Liver (tissue), 8 donors: ENCODE measurements at regions not wholly inside any gene's neighbourhood (a gene's known extent, or its start where the extent isn't known, plus 50 kb on each side); places are given as distances from the start of the nearest gene placed in this dataset.

Experiments used
- DNase-seq: peaks from one replicate; pipeline ENCODE4 v3.0.0-alpha.2; 2017; ENCODE audit warnings: low spot score
- H3K27ac ChIP-seq, 2 donors: one replicate each; pipeline ENCODE4 v1.7.0; 2013; ENCODE audit warnings: inconsistent platforms in 2 of 2, low read length in 2 of 2, control low read depth in 1 of 2, low read depth in 1 of 2, mild to moderate bottlenecking in 1 of 2
- H3K27me3 ChIP-seq, 4 donors: one replicate each; pipeline versions ENCODE4 v1.6.1 to v1.7.0; 2013; ENCODE audit warnings: low read length in 3 of 4, inconsistent platforms in 1 of 4, mild to moderate bottlenecking in 1 of 4, moderate library complexity in 1 of 4; ENCODE audit not compliant: control insufficient read depth in 4 of 4, insufficient read depth in 4 of 4
- H3K36me3 ChIP-seq, 4 donors: one replicate each; pipeline versions ENCODE4 v1.6.1 to v1.7.0; 2013; ENCODE audit warnings: low read length in 3 of 4, mild to moderate bottlenecking in 3 of 4, low read depth in 1 of 4, moderate library complexity in 1 of 4; ENCODE audit not compliant: control insufficient read depth in 4 of 4, insufficient read depth in 3 of 4
- H3K4me1 ChIP-seq, 4 donors: one replicate each; pipeline versions ENCODE4 v1.6.1 to v1.7.0; 2013; ENCODE audit warnings: low read length in 3 of 4, mild to moderate bottlenecking in 3 of 4, moderate library complexity in 1 of 4; ENCODE audit not compliant: control insufficient read depth in 4 of 4, insufficient read depth in 4 of 4
- H3K4me3 ChIP-seq, 3 donors: one replicate each; pipeline versions ENCODE4 v1.6.1 to v1.7.0; 2013; ENCODE audit warnings: low read length in 3 of 3, control low read depth in 1 of 3, low read depth in 1 of 3, mild to moderate bottlenecking in 1 of 3
- H3K9ac ChIP-seq, 2 donors: one replicate each; pipeline ENCODE4 v1.7.0; 2013; ENCODE audit warnings: low read length in 2 of 2, mild to moderate bottlenecking in 2 of 2, moderate library complexity in 2 of 2, control low read depth in 1 of 2, low read depth in 1 of 2
- H3K9me3 ChIP-seq, 4 donors: one replicate each; pipeline versions ENCODE4 v1.6.1 to v1.7.0; 2013; ENCODE audit warnings: low read length in 3 of 4; ENCODE audit not compliant: control insufficient read depth in 4 of 4
- EGR1 ChIP-seq, 2 donors: IDR thresholded peaks; 2 replicates each; pipeline ENCODE4 v1.6.1; 2016 to 2018; ENCODE audit warnings: antibody characterized with exemption in 2 of 2, low read depth in 2 of 2
- FOXA1 ChIP-seq: IDR thresholded peaks from 2 replicates; pipeline ENCODE4 v1.6.1; 2016; ENCODE audit warnings: antibody characterized with exemption
- FOXA2 ChIP-seq: IDR thresholded peaks from 2 replicates; pipeline ENCODE4 v1.6.1; 2016; ENCODE audit warnings: antibody characterized with exemption
- GABPA ChIP-seq, 2 donors: IDR thresholded peaks in 1 of 2; conservative IDR thresholded peaks in 1 of 2; 2 replicates each; pipeline ENCODE4 v1.6.1; 2016; ENCODE audit warnings: antibody characterized with exemption in 2 of 2, mild to moderate bottlenecking in 1 of 2, moderate library complexity in 1 of 2
- HNF4A ChIP-seq, 2 donors: conservative IDR thresholded peaks; 2 replicates each; pipeline ENCODE4 v1.6.1; 2016; ENCODE audit warnings: antibody characterized with exemption in 2 of 2, mild to moderate bottlenecking in 2 of 2
- HNF4G ChIP-seq: IDR thresholded peaks from 2 replicates; pipeline ENCODE4 v1.6.1; 2016; ENCODE audit warnings: antibody characterized with exemption
- JUND ChIP-seq, 2 donors: IDR thresholded peaks; 2 replicates each; pipeline ENCODE4 v1.6.1; 2016; ENCODE audit warnings: antibody characterized with exemption in 2 of 2
- NR2F2 ChIP-seq: IDR thresholded peaks from 2 replicates; pipeline ENCODE4 v1.6.1; 2016; ENCODE audit warnings: antibody characterized with exemption
- RAD21 ChIP-seq, 2 donors: IDR thresholded peaks; 2 replicates each; pipeline ENCODE4 v1.6.1; 2016; ENCODE audit warnings: antibody characterized with exemption in 2 of 2, mild to moderate bottlenecking in 2 of 2
- RXRA ChIP-seq, 2 donors: IDR thresholded peaks; 2 replicates each; pipeline ENCODE4 v1.6.1; 2017 to 2018; ENCODE audit warnings: antibody characterized with exemption in 2 of 2, mild to moderate bottlenecking in 1 of 2
- SP1 ChIP-seq: IDR thresholded peaks from 2 replicates; pipeline ENCODE4 v1.6.1; 2018; ENCODE audit warnings: antibody characterized with exemption, mild to moderate bottlenecking
- TAF1 ChIP-seq: conservative IDR thresholded peaks from 2 replicates; pipeline ENCODE4 v1.6.1; 2016; ENCODE audit warnings: antibody characterized with exemption, mild to moderate bottlenecking
- YY1 ChIP-seq: IDR thresholded peaks from 2 replicates; pipeline ENCODE4 v1.6.1; 2016; ENCODE audit warnings: antibody characterized with exemption, mild to moderate bottlenecking
- WGBS: extraction: QIAGEN DNeasy Blood & Tissue Kit; methylation state at CpG from one replicate; pipeline ENCODE4 v1.1.7; 2013; 5-methylcytosine and 5-hydroxymethylcytosine counted together
- TF ChIP-seq, protein P1 (sequence below): IDR thresholded peaks from 2 replicates; pipeline ENCODE4 v1.6.1; 2016; ENCODE audit warnings: antibody characterized with exemption
- TF ChIP-seq, protein P2 (sequence below): IDR thresholded peaks from 2 replicates; pipeline ENCODE4 v1.6.1; 2016; ENCODE audit warnings: antibody characterized with exemption, mild to moderate bottlenecking
- TF ChIP-seq, protein P3 (sequence below): IDR thresholded peaks from 2 replicates; pipeline ENCODE4 v1.6.1; 2016; ENCODE audit warnings: antibody characterized with exemption
- TF ChIP-seq, protein P4 (sequence below): fragments of 150-350 bp; IDR thresholded peaks from 2 replicates; pipeline ENCODE4 v1.5.1; 2017; ENCODE audit warnings: improper control_type of control experiment, low read depth, low read length; ENCODE audit not compliant: missing input control
- TF ChIP-seq, protein P5 (sequence below): IDR thresholded peaks from 2 replicates; pipeline ENCODE4 v1.6.1; 2016; ENCODE audit warnings: antibody characterized with exemption
- donor health status: healthy.
- donor health status: healthy.
- donor health status: healthy.
- donor health status: healthy.
- donor health status: healthy.

DNA sequence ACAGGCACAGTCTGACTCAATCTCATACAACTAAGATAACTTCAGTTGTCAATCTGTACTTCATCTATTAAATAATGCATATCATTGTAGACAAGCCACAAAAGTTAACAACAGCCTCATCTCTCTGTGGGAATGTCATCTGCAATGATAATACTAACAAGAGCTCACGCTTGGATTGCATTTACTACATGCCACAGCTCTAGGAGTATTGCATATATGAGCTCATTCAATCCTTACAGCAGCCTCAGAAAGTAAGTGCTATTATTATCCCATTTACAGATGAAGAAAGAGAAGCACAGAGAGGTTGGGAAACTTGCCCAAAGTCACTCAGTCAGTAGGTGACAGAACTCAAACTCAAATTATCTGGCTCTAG is 105.7 kb upstream of the GUCA2B start:
- TF ChIP-seq FOXA2 (no peak), NR2F2 (no peak)
- TF ChIP-seq, protein P1, sequence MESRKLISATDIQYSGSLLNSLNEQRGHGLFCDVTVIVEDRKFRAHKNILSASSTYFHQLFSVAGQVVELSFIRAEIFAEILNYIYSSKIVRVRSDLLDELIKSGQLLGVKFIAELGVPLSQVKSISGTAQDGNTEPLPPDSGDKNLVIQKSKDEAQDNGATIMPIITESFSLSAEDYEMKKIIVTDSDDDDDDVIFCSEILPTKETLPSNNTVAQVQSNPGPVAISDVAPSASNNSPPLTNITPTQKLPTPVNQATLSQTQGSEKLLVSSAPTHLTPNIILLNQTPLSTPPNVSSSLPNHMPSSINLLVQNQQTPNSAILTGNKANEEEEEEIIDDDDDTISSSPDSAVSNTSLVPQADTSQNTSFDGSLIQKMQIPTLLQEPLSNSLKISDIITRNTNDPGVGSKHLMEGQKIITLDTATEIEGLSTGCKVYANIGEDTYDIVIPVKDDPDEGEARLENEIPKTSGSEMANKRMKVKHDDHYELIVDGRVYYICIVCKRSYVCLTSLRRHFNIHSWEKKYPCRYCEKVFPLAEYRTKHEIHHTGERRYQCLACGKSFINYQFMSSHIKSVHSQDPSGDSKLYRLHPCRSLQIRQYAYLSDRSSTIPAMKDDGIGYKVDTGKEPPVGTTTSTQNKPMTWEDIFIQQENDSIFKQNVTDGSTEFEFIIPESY: no peak
- DNase-seq: no peak
- Histone ChIP-seq H3K27me3 (no peaks in the 10 kb centered on the region), H3K27ac (no peak overlapping the region), H3K4me3 (no peak overlapping the region), H3K4me1 (peaks cover 0 to 12% (median 6%) of the 10 kb centered on the region in 4 donors), H3K36me3 (no peaks in the 10 kb centered on the region), H3K9ac (no peak overlapping the region), H3K9me3 (no peaks in the 10 kb centered on the region)
- 92% methylated on average over 1 of the region's 1 CpG for WGBS

DNA sequence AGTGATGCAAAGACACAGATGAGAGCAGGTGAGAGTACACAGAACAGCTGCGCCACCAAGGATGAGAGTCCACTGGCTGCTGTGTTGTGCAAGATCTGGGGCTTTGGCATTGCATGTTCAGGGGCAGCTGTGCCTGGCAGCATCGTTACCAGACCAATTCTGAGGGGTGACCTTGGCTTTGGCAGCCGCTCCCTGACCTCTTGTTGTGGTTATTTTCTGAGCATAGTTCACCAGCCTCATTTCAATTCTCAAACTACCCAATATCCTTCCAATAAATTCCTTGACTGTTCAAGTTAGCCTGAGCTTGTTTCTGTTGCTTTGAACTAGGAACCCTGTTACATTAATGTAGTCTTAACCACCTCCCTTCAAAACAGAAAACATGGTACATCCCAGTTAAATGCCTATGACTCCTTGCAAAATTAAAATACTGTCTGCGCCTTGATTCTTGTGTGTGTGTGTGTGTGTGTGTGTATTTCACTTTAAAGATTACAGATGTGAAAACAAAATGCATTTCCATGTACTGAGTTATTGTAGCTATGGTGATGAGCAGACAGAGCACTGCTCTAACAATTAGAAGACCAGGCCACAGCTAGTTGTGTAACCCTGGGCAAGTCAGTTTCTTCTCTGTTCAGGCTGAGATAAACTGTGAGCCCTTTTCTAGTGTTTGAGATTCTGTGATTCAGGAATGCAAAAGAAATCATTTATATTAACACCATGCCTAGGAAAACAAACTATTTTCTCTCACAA is 106.3 kb upstream of the GUCA2B start:
- DNase-seq: no peak
- Histone ChIP-seq H3K4me1 (peaks cover 0 to 12% (median 6%) of the 10 kb centered on the region in 4 donors), H3K27ac (no peak overlapping the region), H3K4me3 (no peak overlapping the region), H3K36me3 (no peaks in the 10 kb centered on the region), H3K9me3 (no peaks in the 10 kb centered on the region), H3K27me3 (no peaks in the 10 kb centered on the region), H3K9ac (no peak overlapping the region)
- TF ChIP-seq JUND (IDR thresholded peaks at IDR 0.05) (peak in 1 of 2 donors; percentile 43), GABPA (IDR thresholded peaks at IDR 0.05 in 1 of 2, conservative IDR thresholded peaks at IDR 0.05 in 1 of 2) (no peak), FOXA1 (peak; percentile 36), TAF1 (no peak), FOXA2 (peak; percentile 37), SP1 (peak; percentile 72), NR2F2 (no peak), YY1 (peak; percentile 27), HNF4G (peak; percentile 67), RXRA (IDR thresholded peaks at IDR 0.05) (peak; percentile 58 to 77), RAD21 (IDR thresholded peaks at IDR 0.05) (peak; percentile 46 to 54), EGR1 (IDR thresholded peaks at IDR 0.05; ENCODE audit: low read depth in 2 of 2) (no peak), HNF4A (conservative IDR thresholded peaks at IDR 0.05) (peak; percentile 89 to 93)
- TF ChIP-seq, protein P1: no peak
- TF ChIP-seq, protein P2, sequence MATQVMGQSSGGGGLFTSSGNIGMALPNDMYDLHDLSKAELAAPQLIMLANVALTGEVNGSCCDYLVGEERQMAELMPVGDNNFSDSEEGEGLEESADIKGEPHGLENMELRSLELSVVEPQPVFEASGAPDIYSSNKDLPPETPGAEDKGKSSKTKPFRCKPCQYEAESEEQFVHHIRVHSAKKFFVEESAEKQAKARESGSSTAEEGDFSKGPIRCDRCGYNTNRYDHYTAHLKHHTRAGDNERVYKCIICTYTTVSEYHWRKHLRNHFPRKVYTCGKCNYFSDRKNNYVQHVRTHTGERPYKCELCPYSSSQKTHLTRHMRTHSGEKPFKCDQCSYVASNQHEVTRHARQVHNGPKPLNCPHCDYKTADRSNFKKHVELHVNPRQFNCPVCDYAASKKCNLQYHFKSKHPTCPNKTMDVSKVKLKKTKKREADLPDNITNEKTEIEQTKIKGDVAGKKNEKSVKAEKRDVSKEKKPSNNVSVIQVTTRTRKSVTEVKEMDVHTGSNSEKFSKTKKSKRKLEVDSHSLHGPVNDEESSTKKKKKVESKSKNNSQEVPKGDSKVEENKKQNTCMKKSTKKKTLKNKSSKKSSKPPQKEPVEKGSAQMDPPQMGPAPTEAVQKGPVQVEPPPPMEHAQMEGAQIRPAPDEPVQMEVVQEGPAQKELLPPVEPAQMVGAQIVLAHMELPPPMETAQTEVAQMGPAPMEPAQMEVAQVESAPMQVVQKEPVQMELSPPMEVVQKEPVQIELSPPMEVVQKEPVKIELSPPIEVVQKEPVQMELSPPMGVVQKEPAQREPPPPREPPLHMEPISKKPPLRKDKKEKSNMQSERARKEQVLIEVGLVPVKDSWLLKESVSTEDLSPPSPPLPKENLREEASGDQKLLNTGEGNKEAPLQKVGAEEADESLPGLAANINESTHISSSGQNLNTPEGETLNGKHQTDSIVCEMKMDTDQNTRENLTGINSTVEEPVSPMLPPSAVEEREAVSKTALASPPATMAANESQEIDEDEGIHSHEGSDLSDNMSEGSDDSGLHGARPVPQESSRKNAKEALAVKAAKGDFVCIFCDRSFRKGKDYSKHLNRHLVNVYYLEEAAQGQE: peak; percentile 14
- TF ChIP-seq, protein P3, sequence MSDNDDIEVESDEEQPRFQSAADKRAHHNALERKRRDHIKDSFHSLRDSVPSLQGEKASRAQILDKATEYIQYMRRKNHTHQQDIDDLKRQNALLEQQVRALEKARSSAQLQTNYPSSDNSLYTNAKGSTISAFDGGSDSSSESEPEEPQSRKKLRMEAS: peak; percentile 86
- TF ChIP-seq, protein P4, sequence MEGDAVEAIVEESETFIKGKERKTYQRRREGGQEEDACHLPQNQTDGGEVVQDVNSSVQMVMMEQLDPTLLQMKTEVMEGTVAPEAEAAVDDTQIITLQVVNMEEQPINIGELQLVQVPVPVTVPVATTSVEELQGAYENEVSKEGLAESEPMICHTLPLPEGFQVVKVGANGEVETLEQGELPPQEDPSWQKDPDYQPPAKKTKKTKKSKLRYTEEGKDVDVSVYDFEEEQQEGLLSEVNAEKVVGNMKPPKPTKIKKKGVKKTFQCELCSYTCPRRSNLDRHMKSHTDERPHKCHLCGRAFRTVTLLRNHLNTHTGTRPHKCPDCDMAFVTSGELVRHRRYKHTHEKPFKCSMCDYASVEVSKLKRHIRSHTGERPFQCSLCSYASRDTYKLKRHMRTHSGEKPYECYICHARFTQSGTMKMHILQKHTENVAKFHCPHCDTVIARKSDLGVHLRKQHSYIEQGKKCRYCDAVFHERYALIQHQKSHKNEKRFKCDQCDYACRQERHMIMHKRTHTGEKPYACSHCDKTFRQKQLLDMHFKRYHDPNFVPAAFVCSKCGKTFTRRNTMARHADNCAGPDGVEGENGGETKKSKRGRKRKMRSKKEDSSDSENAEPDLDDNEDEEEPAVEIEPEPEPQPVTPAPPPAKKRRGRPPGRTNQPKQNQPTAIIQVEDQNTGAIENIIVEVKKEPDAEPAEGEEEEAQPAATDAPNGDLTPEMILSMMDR: no peak
- TF ChIP-seq, protein P5, sequence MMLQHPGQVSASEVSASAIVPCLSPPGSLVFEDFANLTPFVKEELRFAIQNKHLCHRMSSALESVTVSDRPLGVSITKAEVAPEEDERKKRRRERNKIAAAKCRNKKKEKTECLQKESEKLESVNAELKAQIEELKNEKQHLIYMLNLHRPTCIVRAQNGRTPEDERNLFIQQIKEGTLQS: peak; percentile 59
- WGBS: 26% methylated on average over 4 of the region's 4 CpGs
